GM12878 (cell line): ENCODE measurements at regions not wholly inside any gene's neighbourhood (a gene's known extent, or its start where the extent isn't known, plus 50 kb on each side); places are given as distances from the start of the nearest gene placed in this dataset.

ENCODE experiments used
- ATAC-seq: fragments of 200-7000 bp; cut with Tn5 transposase; 3 replicates; pipeline ENCODE4 v1.9.1; 2020; ENCODE audit warnings: mild to moderate bottlenecking, moderate library complexity
- BruUV-seq: library from RNA; stranded (reverse); fragments of 400-500 nt; replicated peaks from 2 replicates; lab custom pipeline; 2021; lab: Mats Ljungman, UMichigan
- CTCF ChIA-PET: fragments of 300-600 bp; sonication (Branson Sonifier 250); formaldehyde crosslinking; extraction: SDS; loops from one replicate; lab custom pipeline; 2021; ENCODE audit warnings: inconsistent platforms; lab: Yijun Ruan, JAX
- POLR2A ChIA-PET: fragments of 350-600 bp; formaldehyde crosslinking; extraction: SDS; loops from one replicate; lab custom pipeline; 2021; ENCODE audit warnings: inconsistent platforms; lab: Charles Lee
- RAD21 ChIA-PET: fragments of 300-600 bp; sonication (Branson Sonifier 250); formaldehyde crosslinking; loops from one replicate; lab custom pipeline; 2023; ENCODE audit warnings: antibody characterized with exemption; ENCODE audit not compliant: unreplicated experiment; lab: Charles Lee
- SMC1A ChIA-PET: fragments of 300-600 bp; sonication (Branson Sonifier 250); formaldehyde crosslinking; loops from one replicate; lab custom pipeline; 2023; ENCODE audit not compliant: unreplicated experiment, uncharacterized antibody; lab: Charles Lee
- DNase-seq: peaks from one replicate; pipeline ENCODE4 v3.0.0-alpha.2; 2011; ENCODE audit warnings: low read depth, low spot score
- FAIRE-seq: peaks from 3 replicates; lab custom pipeline; 2011; peaks lifted over from hg19 to GRCh38; lab: Jason Lieb, UNC
- H2AFZ ChIP-seq: 2 replicates; pipeline ENCODE4 v1.6.0; 2011; ENCODE audit warnings: low read depth, low read length, control low read depth; ENCODE audit not compliant: control insufficient read depth
- H3K27ac ChIP-seq: 2 replicates; pipeline ENCODE4 v1.5.1; 2011; ENCODE audit warnings: control low read depth; ENCODE audit not compliant: control insufficient read depth, insufficient read depth
- H3K27me3 ChIP-seq, 2 experiments: replicated peaks in 1 of 2; 2 replicates each; pipeline versions ENCODE4 v1.6.0 to v1.6.1; 2011; ENCODE audit warnings: low read length in 1 of 2; ENCODE audit not compliant: control insufficient read depth in 2 of 2, insufficient read depth in 2 of 2
- H3K36me3 ChIP-seq, 2 experiments: 2 replicates each; pipeline ENCODE4 v1.5.1; 2011; ENCODE audit warnings: low read length in 1 of 2; ENCODE audit not compliant: control insufficient read depth in 2 of 2, insufficient read depth in 2 of 2
- H3K4me1 ChIP-seq: 2 replicates; pipeline ENCODE4 v1.6.1; 2011; ENCODE audit warnings: mild to moderate bottlenecking, low read length, moderate library complexity, mixed read lengths; ENCODE audit not compliant: control insufficient read depth, insufficient read depth
- H3K4me2 ChIP-seq: 2 replicates; pipeline ENCODE4 v1.6.0; 2011; ENCODE audit warnings: control low read depth; ENCODE audit not compliant: control insufficient read depth, insufficient read depth
- H3K4me3 ChIP-seq: fragments of 200-600 bp; sonication (generic); 2 replicates; pipeline ENCODE4 v1.5.1; 2016
- H3K79me2 ChIP-seq: 2 replicates; pipeline ENCODE4 v1.6.0; 2011; ENCODE audit warnings: low read length; ENCODE audit not compliant: control insufficient read depth, insufficient read depth
- H3K9ac ChIP-seq: 2 replicates; pipeline ENCODE4 v1.8.0; 2011; ENCODE audit warnings: low read length, control low read depth, mixed read lengths; ENCODE audit not compliant: control insufficient read depth, insufficient read depth
- H3K9me3 ChIP-seq: replicated peaks from 3 replicates; pipeline ENCODE4 v1.5.1; 2011; ENCODE audit warnings: mild to moderate bottlenecking, low read length; ENCODE audit not compliant: control insufficient read depth, insufficient read depth
- H4K20me1 ChIP-seq: 2 replicates; pipeline ENCODE4 v1.6.0; 2011; ENCODE audit not compliant: control insufficient read depth, insufficient read depth
- ASH2L ChIP-seq: fragments of 300-600, 200-600 bp; sonication (generic); IDR thresholded peaks from 2 replicates; pipeline ENCODE4 v1.6.1; 2017; ENCODE audit warnings: low read depth, mild to moderate bottlenecking, borderline replicate concordance
- HDAC6 ChIP-seq: fragments of 200-600 bp; sonication (generic); IDR thresholded peaks from one replicate; pipeline ENCODE4 v1.8.0; 2017; ENCODE audit warnings: antibody characterized with exemption; ENCODE audit not compliant: unreplicated experiment
- NR2C1 ChIP-seq: fragments of 450-650 bp; IDR thresholded peaks from 2 replicates; pipeline ENCODE4 v1.6.1; 2017; ENCODE audit warnings: antibody characterized with exemption, mild to moderate bottlenecking, moderate library complexity
- RELB ChIP-seq: fragments of 450-650 bp; IDR thresholded peaks from 2 replicates; pipeline ENCODE4 v1.6.1; 2017; ENCODE audit warnings: low read depth, mild to moderate bottlenecking, moderate library complexity
- STAT1 ChIP-seq: fragments of 450-650 bp; conservative IDR thresholded peaks from 2 replicates; pipeline ENCODE4 v1.6.1; 2014; ENCODE audit warnings: antibody characterized with exemption, mild to moderate bottlenecking
- SUZ12 ChIP-seq: fragments of 200-600 bp; sonication (generic); IDR thresholded peaks from one replicate; pipeline ENCODE4 v1.6.1; 2018; ENCODE audit warnings: antibody characterized with exemption, mild to moderate bottlenecking; ENCODE audit not compliant: unreplicated experiment
- TCF7 ChIP-seq: IDR thresholded peaks from 2 replicates; pipeline ENCODE4 v1.6.1; 2014; ENCODE audit warnings: antibody characterized with exemption, borderline replicate concordance
- WGBS: methylation state at CpG from one replicate; pipeline ENCODE4 v1.1.6; 2016; ENCODE audit warnings: low lambda C conversion rate; ENCODE audit not compliant: insufficient replicate concordance, insufficient coverage; ENCODE audit errors: missing lambda C conversion rate; 5-methylcytosine and 5-hydroxymethylcytosine counted together
- in situ Hi-C: fragments of 300-500 bp; cut with MboI; formaldehyde crosslinking; loops from 9 replicates; pipeline ENCODE4 v1.14.3; 2018; ENCODE audit warnings: mixed read lengths
- intact Hi-C: fragments of 100-400 bp; cut with micrococcal nuclease; formaldehyde crosslinking; loops from one replicate; pipeline ENCODE4 v1.14.2; 2022; ENCODE audit not compliant: unreplicated experiment
- TF ChIP-seq, protein P1 (sequence below), 3 experiments: IDR thresholded peaks in 2 of 3; conservative IDR thresholded peaks in 1 of 3; 2 replicates each; pipeline ENCODE4 v1.5.1; 2011; ENCODE audit warnings: low read depth in 3 of 3, low read length in 3 of 3, mild to moderate bottlenecking in 3 of 3, control low read depth in 2 of 3, moderate library complexity in 2 of 3, inconsistent platforms in 1 of 3, mixed read lengths in 1 of 3; ENCODE audit not compliant: control insufficient read depth in 2 of 3, insufficient read depth in 1 of 3; ENCODE audit errors: extremely low read depth in 1 of 3
- TF ChIP-seq, protein P2 (sequence below): fragments of 450-650 bp; formaldehyde crosslinking; IDR thresholded peaks from 2 replicates; pipeline ENCODE4 v1.4.0; 2020; ENCODE audit warnings: mild to moderate bottlenecking, moderate library complexity
- TF ChIP-seq, protein P3 (sequence below): fragments of 150-350 bp; IDR thresholded peaks from 2 replicates; pipeline ENCODE4 v1.6.1; 2016; ENCODE audit warnings: low read depth, low read length

DNA sequence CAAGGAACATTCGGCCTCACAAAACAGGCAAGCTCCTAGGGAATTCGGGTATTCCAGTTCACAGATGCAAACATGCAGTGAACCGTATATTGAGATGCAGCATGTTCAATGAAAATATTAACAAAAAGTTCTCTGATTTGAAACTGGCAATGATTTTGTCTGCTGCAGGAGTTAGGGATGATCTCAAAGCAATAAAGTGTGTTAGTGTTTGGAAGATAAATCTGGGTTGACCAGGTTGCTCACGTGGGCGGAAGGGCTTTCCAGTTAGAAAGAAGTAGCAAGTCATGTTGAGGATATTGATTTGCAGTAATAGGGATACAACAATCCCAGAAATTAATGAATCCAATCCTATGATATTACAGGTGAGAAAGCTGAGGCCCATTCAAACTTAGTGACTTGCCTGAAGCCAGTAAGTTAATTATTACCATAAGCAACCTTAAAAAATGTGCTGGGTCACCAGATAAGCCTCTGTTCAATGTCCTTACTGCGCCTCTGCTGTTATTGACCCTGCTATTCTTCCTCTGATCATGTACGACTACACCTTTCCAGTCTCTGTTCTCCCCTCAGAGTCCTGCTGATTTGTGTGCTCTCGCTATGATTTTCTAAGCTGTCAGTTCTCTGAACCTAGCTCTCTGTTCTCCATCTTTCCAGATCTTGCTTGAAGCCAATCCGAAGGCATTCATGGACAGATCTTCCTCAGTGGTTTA lies 370.8 kb downstream of the DSEL start (continued):
- TF ChIP-seq RELB (no peak), ASH2L (no peak), SUZ12 (no peak), HDAC6 (no peak), TCF7 (no peak), STAT1 (no peak)
- TF ChIP-seq, protein P1, sequence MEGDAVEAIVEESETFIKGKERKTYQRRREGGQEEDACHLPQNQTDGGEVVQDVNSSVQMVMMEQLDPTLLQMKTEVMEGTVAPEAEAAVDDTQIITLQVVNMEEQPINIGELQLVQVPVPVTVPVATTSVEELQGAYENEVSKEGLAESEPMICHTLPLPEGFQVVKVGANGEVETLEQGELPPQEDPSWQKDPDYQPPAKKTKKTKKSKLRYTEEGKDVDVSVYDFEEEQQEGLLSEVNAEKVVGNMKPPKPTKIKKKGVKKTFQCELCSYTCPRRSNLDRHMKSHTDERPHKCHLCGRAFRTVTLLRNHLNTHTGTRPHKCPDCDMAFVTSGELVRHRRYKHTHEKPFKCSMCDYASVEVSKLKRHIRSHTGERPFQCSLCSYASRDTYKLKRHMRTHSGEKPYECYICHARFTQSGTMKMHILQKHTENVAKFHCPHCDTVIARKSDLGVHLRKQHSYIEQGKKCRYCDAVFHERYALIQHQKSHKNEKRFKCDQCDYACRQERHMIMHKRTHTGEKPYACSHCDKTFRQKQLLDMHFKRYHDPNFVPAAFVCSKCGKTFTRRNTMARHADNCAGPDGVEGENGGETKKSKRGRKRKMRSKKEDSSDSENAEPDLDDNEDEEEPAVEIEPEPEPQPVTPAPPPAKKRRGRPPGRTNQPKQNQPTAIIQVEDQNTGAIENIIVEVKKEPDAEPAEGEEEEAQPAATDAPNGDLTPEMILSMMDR (IDR thresholded peaks at IDR 0.05 in 2 of 3, conservative IDR thresholded peaks at IDR 0.05 in 1 of 3; ENCODE audit: control insufficient read depth in 2 of 3, extremely low read depth in 1 of 3, insufficient read depth in 1 of 3, low read depth in 3 of 3, low read length in 3 of 3): no peak

DNA sequence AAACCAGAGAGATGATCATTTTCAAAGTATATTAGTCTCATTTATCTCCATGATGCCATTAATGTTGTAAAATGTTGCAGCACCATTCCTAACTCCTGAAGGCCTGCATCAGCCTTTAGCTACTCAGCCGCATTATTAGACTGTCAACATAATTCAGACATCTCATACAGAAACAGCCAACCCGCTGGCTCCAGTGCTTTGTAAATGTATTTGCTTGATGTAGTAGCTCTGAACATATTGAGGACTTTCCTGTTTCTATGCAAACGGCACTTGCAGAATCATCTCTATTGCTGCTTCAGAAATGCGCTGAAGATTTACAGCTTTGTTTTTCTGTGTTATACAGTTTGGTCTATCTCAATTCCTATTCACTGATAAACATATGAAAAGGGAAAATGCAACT lies 372.2 kb downstream of the DSEL start:
- RAD21 ChIA-PET: no interaction called here
- intact Hi-C loops: no loop called here

More for the DNA sequence above, 372.2 kb downstream of the DSEL start:
- Histone ChIP-seq H4K20me1 (no peaks in the 10 kb centered on the region), H3K4me1 (no peaks in the 10 kb centered on the region), H3K4me2 (no peak overlapping the region), H3K36me3 (no peaks in the 10 kb centered on the region), H2AFZ (no peak overlapping the region), H3K9ac (no peak overlapping the region), H3K27ac (no peak overlapping the region), H3K79me2 (no peaks in the 10 kb centered on the region), H3K9me3 (no peaks in the 10 kb centered on the region), H3K4me3 (no peak overlapping the region), H3K27me3 (no peaks in the 10 kb centered on the region)
- ATAC-seq (no peak), DNase-seq (no peak), FAIRE-seq (no peak)
- 59% methylated on average over 4 of the region's 4 CpGs for WGBS
- POLR2A ChIA-PET: no interaction called here
- TF ChIP-seq, protein P2, sequence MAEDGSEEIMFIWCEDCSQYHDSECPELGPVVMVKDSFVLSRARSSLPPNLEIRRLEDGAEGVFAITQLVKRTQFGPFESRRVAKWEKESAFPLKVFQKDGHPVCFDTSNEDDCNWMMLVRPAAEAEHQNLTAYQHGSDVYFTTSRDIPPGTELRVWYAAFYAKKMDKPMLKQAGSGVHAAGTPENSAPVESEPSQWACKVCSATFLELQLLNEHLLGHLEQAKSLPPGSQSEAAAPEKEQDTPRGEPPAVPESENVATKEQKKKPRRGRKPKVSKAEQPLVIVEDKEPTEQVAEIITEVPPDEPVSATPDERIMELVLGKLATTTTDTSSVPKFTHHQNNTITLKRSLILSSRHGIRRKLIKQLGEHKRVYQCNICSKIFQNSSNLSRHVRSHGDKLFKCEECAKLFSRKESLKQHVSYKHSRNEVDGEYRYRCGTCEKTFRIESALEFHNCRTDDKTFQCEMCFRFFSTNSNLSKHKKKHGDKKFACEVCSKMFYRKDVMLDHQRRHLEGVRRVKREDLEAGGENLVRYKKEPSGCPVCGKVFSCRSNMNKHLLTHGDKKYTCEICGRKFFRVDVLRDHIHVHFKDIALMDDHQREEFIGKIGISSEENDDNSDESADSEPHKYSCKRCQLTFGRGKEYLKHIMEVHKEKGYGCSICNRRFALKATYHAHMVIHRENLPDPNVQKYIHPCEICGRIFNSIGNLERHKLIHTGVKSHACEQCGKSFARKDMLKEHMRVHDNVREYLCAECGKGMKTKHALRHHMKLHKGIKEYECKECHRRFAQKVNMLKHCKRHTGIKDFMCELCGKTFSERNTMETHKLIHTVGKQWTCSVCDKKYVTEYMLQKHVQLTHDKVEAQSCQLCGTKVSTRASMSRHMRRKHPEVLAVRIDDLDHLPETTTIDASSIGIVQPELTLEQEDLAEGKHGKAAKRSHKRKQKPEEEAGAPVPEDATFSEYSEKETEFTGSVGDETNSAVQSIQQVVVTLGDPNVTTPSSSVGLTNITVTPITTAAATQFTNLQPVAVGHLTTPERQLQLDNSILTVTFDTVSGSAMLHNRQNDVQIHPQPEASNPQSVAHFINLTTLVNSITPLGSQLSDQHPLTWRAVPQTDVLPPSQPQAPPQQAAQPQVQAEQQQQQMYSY (CRISPR knock-in tag): no peak
- TF ChIP-seq, protein P3, sequence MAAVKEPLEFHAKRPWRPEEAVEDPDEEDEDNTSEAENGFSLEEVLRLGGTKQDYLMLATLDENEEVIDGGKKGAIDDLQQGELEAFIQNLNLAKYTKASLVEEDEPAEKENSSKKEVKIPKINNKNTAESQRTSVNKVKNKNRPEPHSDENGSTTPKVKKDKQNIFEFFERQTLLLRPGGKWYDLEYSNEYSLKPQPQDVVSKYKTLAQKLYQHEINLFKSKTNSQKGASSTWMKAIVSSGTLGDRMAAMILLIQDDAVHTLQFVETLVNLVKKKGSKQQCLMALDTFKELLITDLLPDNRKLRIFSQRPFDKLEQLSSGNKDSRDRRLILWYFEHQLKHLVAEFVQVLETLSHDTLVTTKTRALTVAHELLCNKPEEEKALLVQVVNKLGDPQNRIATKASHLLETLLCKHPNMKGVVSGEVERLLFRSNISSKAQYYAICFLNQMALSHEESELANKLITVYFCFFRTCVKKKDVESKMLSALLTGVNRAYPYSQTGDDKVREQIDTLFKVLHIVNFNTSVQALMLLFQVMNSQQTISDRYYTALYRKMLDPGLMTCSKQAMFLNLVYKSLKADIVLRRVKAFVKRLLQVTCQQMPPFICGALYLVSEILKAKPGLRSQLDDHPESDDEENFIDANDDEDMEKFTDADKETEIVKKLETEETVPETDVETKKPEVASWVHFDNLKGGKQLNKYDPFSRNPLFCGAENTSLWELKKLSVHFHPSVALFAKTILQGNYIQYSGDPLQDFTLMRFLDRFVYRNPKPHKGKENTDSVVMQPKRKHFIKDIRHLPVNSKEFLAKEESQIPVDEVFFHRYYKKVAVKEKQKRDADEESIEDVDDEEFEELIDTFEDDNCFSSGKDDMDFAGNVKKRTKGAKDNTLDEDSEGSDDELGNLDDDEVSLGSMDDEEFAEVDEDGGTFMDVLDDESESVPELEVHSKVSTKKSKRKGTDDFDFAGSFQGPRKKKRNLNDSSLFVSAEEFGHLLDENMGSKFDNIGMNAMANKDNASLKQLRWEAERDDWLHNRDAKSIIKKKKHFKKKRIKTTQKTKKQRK: no peak
- no peak for TF ChIP-seq NR2C1
- SMC1A ChIA-PET: no interaction called here
- CTCF ChIA-PET: interaction anchor here (0.7 to 1.8 kb wide), 2 partner anchors 8 to 120 kb away, joined by 3 to 5 read pairs; no protein-coding TSS in a partner anchor
- in situ Hi-C loops: no loop called here
- BruUV-seq: no TSS peak
